HCT116 (cell line): ENCODE measurements at regions not wholly inside any gene's neighbourhood (a gene's known extent, or its start where the extent isn't known, plus 50 kb on each side); places are given as distances from the start of the nearest gene placed in this dataset.

ENCODE experiments used
- ATAC-seq: fragments of 200-7000 bp; cut with Tn5 transposase; 2 replicates; pipeline ENCODE4 v1.9.1; 2020; ENCODE audit warnings: mild to moderate bottlenecking, moderate library complexity
- BruUV-seq: library from RNA; stranded (reverse); fragments of 400-500 nt; replicated peaks from 2 replicates; lab custom pipeline; 2021; lab: Mats Ljungman, UMichigan
- CTCF ChIA-PET: fragments of 300-600 bp; sonication (Branson Sonifier 250); formaldehyde crosslinking; loops from one replicate; lab custom pipeline; 2021; ENCODE audit warnings: antibody characterized with exemption; lab: Charles Lee
- POLR2A ChIA-PET: fragments of 300-600, 350-600 bp; sonication (Branson Sonifier 250); formaldehyde crosslinking; loops from one replicate; lab custom pipeline; 2021; ENCODE audit warnings: antibody characterized with exemption; lab: Charles Lee
- RAD21 ChIA-PET, 2 experiments: fragments of 300-600 bp; sonication (Branson Sonifier 250); formaldehyde crosslinking; loops; one replicate each; lab custom pipeline; 2023; ENCODE audit warnings: low total read pairs in 2 of 2; ENCODE audit not compliant: uncharacterized antibody in 2 of 2, unreplicated experiment in 2 of 2, low non-redundant PET in 1 of 2; lab: Charles Lee
- DNase-seq: peaks from one replicate; pipeline ENCODE4 v3.0.0-alpha.2; 2010; ENCODE audit warnings: low read depth, low spot score
- H2AFZ ChIP-seq: fragments of 200-600 bp; shearing (Covaris generic), sonication (generic); 2 replicates; pipeline ENCODE4 v1.6.1; 2017; ENCODE audit warnings: low read depth, mixed run types, mixed read lengths, antibody characterized with exemption, low read length; ENCODE audit not compliant: poor library complexity, severe bottlenecking
- H3K27ac ChIP-seq: 2 replicates; pipeline ENCODE4 v1.5.1; 2012; ENCODE audit warnings: low read depth, low read length
- H3K27me3 ChIP-seq: fragments of 200-600 bp; sonication (generic); 2 replicates; pipeline ENCODE4 v1.6.1; 2016; ENCODE audit warnings: mixed run types, low read length, mixed read lengths; ENCODE audit not compliant: insufficient read depth
- H3K36me3 ChIP-seq, 2 experiments: fragments of 200-500 bp in 1 of 2; fragments of 200-600 bp in 1 of 2; sonication (Bioruptor generic) in 1 of 2; sonication (generic) in 1 of 2; 2 replicates each; pipeline versions ENCODE4 v1.5.1 to v1.6.1; 2014 to 2016; ENCODE audit warnings: low read length in 2 of 2, inconsistent platforms in 1 of 2, mixed read lengths in 1 of 2, mixed run types in 1 of 2; ENCODE audit not compliant: insufficient read depth in 2 of 2, control insufficient read depth in 1 of 2
- H3K4me1 ChIP-seq, 2 experiments: fragments of 200-600 bp in 1 of 2; sonication (generic) in 1 of 2; 2 replicates each; pipeline versions ENCODE4 v1.5.1 to v1.6.1; 2012 to 2017; ENCODE audit warnings: low read length in 2 of 2, inconsistent platforms in 1 of 2, mild to moderate bottlenecking in 1 of 2, mixed read lengths in 1 of 2, mixed run types in 1 of 2, moderate library complexity in 1 of 2; ENCODE audit not compliant: insufficient read depth in 2 of 2, control insufficient read depth in 1 of 2
- H3K4me2 ChIP-seq: fragments of 200-600 bp; sonication (generic); 2 replicates; pipeline ENCODE4 v1.6.1; 2017; ENCODE audit warnings: mixed run types, low read length, mixed read lengths
- H3K4me3 ChIP-seq, 2 experiments: fragments of 200-600 bp in 1 of 2; sonication (generic) in 1 of 2; replicated peaks in 1 of 2; 2 replicates each; pipeline ENCODE4 v1.5.1; 2011 to 2016; ENCODE audit warnings: low read length in 2 of 2, control low read depth in 1 of 2, low read depth in 1 of 2, mild to moderate bottlenecking in 1 of 2, mixed read lengths in 1 of 2, mixed run types in 1 of 2
- H3K79me2 ChIP-seq: fragments of 200-600 bp; sonication (generic); 2 replicates; pipeline ENCODE4 v1.6.1; 2017; ENCODE audit warnings: mild to moderate bottlenecking, mixed run types, low read length, moderate library complexity, mixed read lengths; ENCODE audit not compliant: insufficient read depth
- H3K9ac ChIP-seq: fragments of 200-600 bp; sonication (generic); 2 replicates; pipeline ENCODE4 v1.6.1; 2016; ENCODE audit warnings: low read length, mixed read lengths
- H3K9me2 ChIP-seq: fragments of 200-600 bp; sonication (generic), shearing (Covaris generic); 2 replicates; pipeline ENCODE4 v1.6.1; 2017; ENCODE audit warnings: mixed run types, mild to moderate bottlenecking, moderate library complexity; ENCODE audit not compliant: insufficient read depth
- H3K9me3 ChIP-seq, 2 experiments: fragments of 200-500 bp in 1 of 2; fragments of 200-600 bp in 1 of 2; sonication (Bioruptor generic) in 1 of 2; sonication (generic) in 1 of 2; 2 replicates each; pipeline ENCODE4 v1.6.1; 2014 to 2017; ENCODE audit warnings: low read length in 2 of 2, mixed read lengths in 2 of 2, inconsistent platforms in 1 of 2, low read depth in 1 of 2, mild to moderate bottlenecking in 1 of 2, mixed run types in 1 of 2, moderate library complexity in 1 of 2; ENCODE audit not compliant: control insufficient read depth in 1 of 2, insufficient read depth in 1 of 2
- H4K20me1 ChIP-seq: fragments of 200-600 bp; sonication (generic), shearing (Covaris generic); 2 replicates; pipeline ENCODE4 v1.6.1; 2017; ENCODE audit warnings: mixed run types, mild to moderate bottlenecking, moderate library complexity; ENCODE audit not compliant: insufficient read depth
- POLR2AphosphoS5 ChIP-seq: IDR thresholded peaks from 2 replicates; pipeline ENCODE4 v1.6.1; 2011; ENCODE audit warnings: mild to moderate bottlenecking, low read depth, low read length, moderate library complexity
- RAD21 ChIP-seq: IDR thresholded peaks from 2 replicates; pipeline ENCODE4 v1.6.1; 2012; ENCODE audit warnings: low read depth, mild to moderate bottlenecking
- SIN3A ChIP-seq: IDR thresholded peaks from 2 replicates; pipeline ENCODE4 v1.6.1; 2012; ENCODE audit warnings: low read depth
- YY1 ChIP-seq: IDR thresholded peaks from 2 replicates; pipeline ENCODE4 v1.6.1; 2011; ENCODE audit warnings: low read length, low read depth, moderate library complexity, mild to moderate bottlenecking; ENCODE audit not compliant: insufficient replicate concordance; ENCODE audit errors: extremely low read depth
- intact Hi-C: fragments of 100-400 bp; cut with micrococcal nuclease; formaldehyde crosslinking; loops from 2 replicates; pipeline ENCODE4 v1.10.0; 2022
- TF ChIP-seq, protein P1 (sequence below): IDR thresholded peaks from 2 replicates; pipeline ENCODE4 v1.6.1; 2012; ENCODE audit warnings: low read depth
- TF ChIP-seq, protein P2 (sequence below): IDR thresholded peaks from 2 replicates; pipeline ENCODE4 v1.6.1; 2012
- TF ChIP-seq, protein P3 (sequence below): IDR thresholded peaks from 2 replicates; pipeline ENCODE4 v1.6.1; 2011; ENCODE audit warnings: mild to moderate bottlenecking, low read length, moderate library complexity; ENCODE audit not compliant: insufficient replicate concordance; ENCODE audit errors: extremely low read depth
- TF ChIP-seq, protein P4 (sequence below), 3 experiments: fragments of 200-600 bp in 1 of 3; sonication (generic) in 1 of 3; IDR thresholded peaks in 2 of 3; conservative IDR thresholded peaks in 1 of 3; 2 replicates each; pipeline ENCODE4 v1.5.1; 2012 to 2017; ENCODE audit warnings: low read depth in 2 of 3, low read length in 2 of 3, antibody characterized with exemption in 1 of 3, borderline replicate concordance in 1 of 3, control low read depth in 1 of 3, mild to moderate bottlenecking in 1 of 3, mixed read lengths in 1 of 3, mixed run types in 1 of 3, moderate library complexity in 1 of 3; ENCODE audit not compliant: insufficient read depth in 1 of 3

DNA sequence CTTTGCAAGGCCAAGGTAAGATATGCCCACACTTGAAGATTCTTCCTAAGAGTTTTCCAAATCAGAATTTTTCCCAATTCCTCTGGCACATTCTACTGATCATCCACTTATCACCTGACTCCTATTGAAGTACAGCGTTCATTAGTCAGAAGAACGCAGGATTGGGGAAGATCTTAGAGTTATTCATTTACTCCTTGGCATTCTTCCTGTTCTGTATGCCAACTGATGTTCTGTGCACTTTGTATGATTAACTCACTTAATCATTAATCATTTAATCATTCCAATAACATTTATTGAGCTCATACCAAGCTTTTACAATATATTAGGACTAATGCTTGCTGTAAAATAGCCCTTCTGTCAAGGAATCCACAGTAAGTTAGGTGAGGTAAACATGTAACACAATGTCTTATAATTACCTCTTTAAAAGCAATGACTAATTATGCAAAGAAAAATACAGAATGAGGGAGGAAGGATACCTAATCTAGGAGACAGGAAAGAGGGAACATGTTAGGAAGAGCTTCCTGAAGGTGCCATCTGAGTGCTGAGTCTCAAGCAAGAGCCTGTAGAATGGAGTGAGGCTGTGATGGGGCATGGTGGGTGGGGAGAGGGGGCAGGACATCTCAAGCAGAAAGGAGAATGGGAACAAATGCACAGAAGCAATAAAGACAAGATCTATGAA is 71.1 kb upstream of the DPT start:
- H2AFZ ChIP-seq: no peak overlapping the region
- CTCF ChIA-PET: no interaction called here
- no peaks in the 10 kb centered on the region for H3K79me2 ChIP-seq
- intact Hi-C loops: no loop called here
- POLR2A ChIA-PET: no interaction called here
- no peaks in the 10 kb centered on the region for H3K36me3 ChIP-seq
- no peaks in the 10 kb centered on the region for H3K4me1 ChIP-seq
- no peak for DNase-seq
- no peaks in the 10 kb centered on the region for H3K9me2 ChIP-seq
- no peaks in the 10 kb centered on the region for H3K9me3 ChIP-seq
- no peak for ATAC-seq
- H3K27me3 ChIP-seq: no peaks in the 10 kb centered on the region
- H4K20me1 ChIP-seq: no peaks in the 10 kb centered on the region
- no peak overlapping the region for H3K9ac ChIP-seq
- H3K4me3 ChIP-seq: no peak overlapping the region
- BruUV-seq: no TSS peak
- no peak overlapping the region for H3K4me2 ChIP-seq
- no peak overlapping the region for H3K27ac ChIP-seq
- TF ChIP-seq POLR2AphosphoS5: no peak
- no peak for TF ChIP-seq YY1
- TF ChIP-seq SIN3A: no peak
- TF ChIP-seq, protein P1, sequence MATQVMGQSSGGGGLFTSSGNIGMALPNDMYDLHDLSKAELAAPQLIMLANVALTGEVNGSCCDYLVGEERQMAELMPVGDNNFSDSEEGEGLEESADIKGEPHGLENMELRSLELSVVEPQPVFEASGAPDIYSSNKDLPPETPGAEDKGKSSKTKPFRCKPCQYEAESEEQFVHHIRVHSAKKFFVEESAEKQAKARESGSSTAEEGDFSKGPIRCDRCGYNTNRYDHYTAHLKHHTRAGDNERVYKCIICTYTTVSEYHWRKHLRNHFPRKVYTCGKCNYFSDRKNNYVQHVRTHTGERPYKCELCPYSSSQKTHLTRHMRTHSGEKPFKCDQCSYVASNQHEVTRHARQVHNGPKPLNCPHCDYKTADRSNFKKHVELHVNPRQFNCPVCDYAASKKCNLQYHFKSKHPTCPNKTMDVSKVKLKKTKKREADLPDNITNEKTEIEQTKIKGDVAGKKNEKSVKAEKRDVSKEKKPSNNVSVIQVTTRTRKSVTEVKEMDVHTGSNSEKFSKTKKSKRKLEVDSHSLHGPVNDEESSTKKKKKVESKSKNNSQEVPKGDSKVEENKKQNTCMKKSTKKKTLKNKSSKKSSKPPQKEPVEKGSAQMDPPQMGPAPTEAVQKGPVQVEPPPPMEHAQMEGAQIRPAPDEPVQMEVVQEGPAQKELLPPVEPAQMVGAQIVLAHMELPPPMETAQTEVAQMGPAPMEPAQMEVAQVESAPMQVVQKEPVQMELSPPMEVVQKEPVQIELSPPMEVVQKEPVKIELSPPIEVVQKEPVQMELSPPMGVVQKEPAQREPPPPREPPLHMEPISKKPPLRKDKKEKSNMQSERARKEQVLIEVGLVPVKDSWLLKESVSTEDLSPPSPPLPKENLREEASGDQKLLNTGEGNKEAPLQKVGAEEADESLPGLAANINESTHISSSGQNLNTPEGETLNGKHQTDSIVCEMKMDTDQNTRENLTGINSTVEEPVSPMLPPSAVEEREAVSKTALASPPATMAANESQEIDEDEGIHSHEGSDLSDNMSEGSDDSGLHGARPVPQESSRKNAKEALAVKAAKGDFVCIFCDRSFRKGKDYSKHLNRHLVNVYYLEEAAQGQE: no peak
- TF ChIP-seq RAD21: no peak
- TF ChIP-seq, protein P2, sequence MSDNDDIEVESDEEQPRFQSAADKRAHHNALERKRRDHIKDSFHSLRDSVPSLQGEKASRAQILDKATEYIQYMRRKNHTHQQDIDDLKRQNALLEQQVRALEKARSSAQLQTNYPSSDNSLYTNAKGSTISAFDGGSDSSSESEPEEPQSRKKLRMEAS: no peak
- TF ChIP-seq, protein P3, sequence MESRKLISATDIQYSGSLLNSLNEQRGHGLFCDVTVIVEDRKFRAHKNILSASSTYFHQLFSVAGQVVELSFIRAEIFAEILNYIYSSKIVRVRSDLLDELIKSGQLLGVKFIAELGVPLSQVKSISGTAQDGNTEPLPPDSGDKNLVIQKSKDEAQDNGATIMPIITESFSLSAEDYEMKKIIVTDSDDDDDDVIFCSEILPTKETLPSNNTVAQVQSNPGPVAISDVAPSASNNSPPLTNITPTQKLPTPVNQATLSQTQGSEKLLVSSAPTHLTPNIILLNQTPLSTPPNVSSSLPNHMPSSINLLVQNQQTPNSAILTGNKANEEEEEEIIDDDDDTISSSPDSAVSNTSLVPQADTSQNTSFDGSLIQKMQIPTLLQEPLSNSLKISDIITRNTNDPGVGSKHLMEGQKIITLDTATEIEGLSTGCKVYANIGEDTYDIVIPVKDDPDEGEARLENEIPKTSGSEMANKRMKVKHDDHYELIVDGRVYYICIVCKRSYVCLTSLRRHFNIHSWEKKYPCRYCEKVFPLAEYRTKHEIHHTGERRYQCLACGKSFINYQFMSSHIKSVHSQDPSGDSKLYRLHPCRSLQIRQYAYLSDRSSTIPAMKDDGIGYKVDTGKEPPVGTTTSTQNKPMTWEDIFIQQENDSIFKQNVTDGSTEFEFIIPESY: no peak
- TF ChIP-seq, protein P4, sequence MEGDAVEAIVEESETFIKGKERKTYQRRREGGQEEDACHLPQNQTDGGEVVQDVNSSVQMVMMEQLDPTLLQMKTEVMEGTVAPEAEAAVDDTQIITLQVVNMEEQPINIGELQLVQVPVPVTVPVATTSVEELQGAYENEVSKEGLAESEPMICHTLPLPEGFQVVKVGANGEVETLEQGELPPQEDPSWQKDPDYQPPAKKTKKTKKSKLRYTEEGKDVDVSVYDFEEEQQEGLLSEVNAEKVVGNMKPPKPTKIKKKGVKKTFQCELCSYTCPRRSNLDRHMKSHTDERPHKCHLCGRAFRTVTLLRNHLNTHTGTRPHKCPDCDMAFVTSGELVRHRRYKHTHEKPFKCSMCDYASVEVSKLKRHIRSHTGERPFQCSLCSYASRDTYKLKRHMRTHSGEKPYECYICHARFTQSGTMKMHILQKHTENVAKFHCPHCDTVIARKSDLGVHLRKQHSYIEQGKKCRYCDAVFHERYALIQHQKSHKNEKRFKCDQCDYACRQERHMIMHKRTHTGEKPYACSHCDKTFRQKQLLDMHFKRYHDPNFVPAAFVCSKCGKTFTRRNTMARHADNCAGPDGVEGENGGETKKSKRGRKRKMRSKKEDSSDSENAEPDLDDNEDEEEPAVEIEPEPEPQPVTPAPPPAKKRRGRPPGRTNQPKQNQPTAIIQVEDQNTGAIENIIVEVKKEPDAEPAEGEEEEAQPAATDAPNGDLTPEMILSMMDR (IDR thresholded peaks at IDR 0.05 in 2 of 3, conservative IDR thresholded peaks at IDR 0.05 in 1 of 3; ENCODE audit: borderline replicate concordance in 1 of 3, insufficient read depth in 1 of 3, low read depth in 2 of 3, low read length in 2 of 3): no peak
- RAD21 ChIA-PET: no interaction called here
